Thyroid gland (tissue), 4 donors: ENCODE measurements at regions not wholly inside any gene's neighbourhood (a gene's known extent, or its start where the extent isn't known, plus 50 kb on each side); places are given as distances from the start of the nearest gene placed in this dataset.

ENCODE experiments used
- DNase-seq, 2 donors: peaks; one replicate each; pipeline ENCODE4 v3.0.0-alpha.2; 2019
- H3K27ac ChIP-seq, 3 donors: fragments of 200-600 bp; sonication (generic); 1 replicate in 2 of 3; 2 replicates in 1 of 3; pipeline ENCODE4 v1.5.1; 2016 to 2019; ENCODE audit warnings: mild to moderate bottlenecking in 1 of 3, moderate library complexity in 1 of 3
- H3K27me3 ChIP-seq: fragments of 200-600 bp; sonication (generic); one replicate; pipeline ENCODE4 v1.5.1; 2019
- H3K36me3 ChIP-seq, 2 donors: fragments of 200-600 bp; sonication (generic); one replicate each; pipeline ENCODE4 v1.5.1; 2016 to 2019
- H3K4me1 ChIP-seq, 2 donors: fragments of 200-600 bp; sonication (generic); one replicate each; pipeline ENCODE4 v1.5.1; 2017 to 2019
- H3K4me3 ChIP-seq, 3 donors: fragments of 200-600 bp; sonication (generic); replicated peaks in 1 of 3; 1 replicate in 2 of 3; 2 replicates in 1 of 3; pipeline ENCODE4 v1.5.1; 2016; ENCODE audit warnings: mild to moderate bottlenecking in 1 of 3
- H3K9me3 ChIP-seq: fragments of 200-600 bp; sonication (generic); one replicate; pipeline ENCODE4 v1.5.1; 2017
- CTCF ChIP-seq, 6 experiments: fragments of 200-600 bp in 3 of 6; fragments of 450-650 bp in 3 of 6; sonication (generic) in 3 of 6; IDR thresholded peaks; one replicate each; pipeline ENCODE4 v1.5.1; 2016 to 2019; ENCODE audit warnings: antibody characterized with exemption in 6 of 6, mild to moderate bottlenecking in 2 of 6, inconsistent platforms in 1 of 6, moderate library complexity in 1 of 6
- POLR2A ChIP-seq, 2 donors: fragments of 450-650 bp; IDR thresholded peaks; one replicate each; pipeline ENCODE4 v1.6.1; 2017; ENCODE audit warnings: antibody characterized with exemption in 2 of 2, mild to moderate bottlenecking in 2 of 2, moderate library complexity in 1 of 2
- WGBS, 2 donors: methylation state at CpG; one replicate each; pipeline ENCODE4 v1.1.5; 2017; 5-methylcytosine and 5-hydroxymethylcytosine counted together
- intact Hi-C: fragments of 100-400 bp; cut with DNase I; formaldehyde crosslinking; loops from one replicate; pipeline ENCODE4 v1.15.1; 2023

GRCh38 chr21:15379776-15380175 is 315.0 kb upstream of the NRIP1 start:
- H3K36me3 ChIP-seq: no peaks in the 10 kb centered on the region
- no peak for DNase-seq
- TF ChIP-seq CTCF (IDR thresholded peaks at IDR 0.05): no peak
- intact Hi-C loops: no loop called here
- H3K27me3 ChIP-seq: no peaks in the 10 kb centered on the region
- H3K9me3 ChIP-seq: no peaks in the 10 kb centered on the region
- no peak overlapping the region for H3K4me3 ChIP-seq
- no peaks in the 10 kb centered on the region for H3K4me1 ChIP-seq
- no peak overlapping the region for H3K27ac ChIP-seq
- 71 to 82% methylated on average over 3 of the region's 3 CpGs for WGBS, 2 donors

- Histone ChIP-seq H3K4me1 (no peaks in the 10 kb centered on the region), H3K4me3 (no peak overlapping the region), H3K27me3 (no peaks in the 10 kb centered on the region), H3K27ac (no peak overlapping the region), H3K9me3 (no peaks in the 10 kb centered on the region), H3K36me3 (no peaks in the 10 kb centered on the region)
- intact Hi-C loops: no loop called here
- no peak for DNase-seq
- TF ChIP-seq CTCF (IDR thresholded peaks at IDR 0.05): no peak
- 79 to 81% methylated on average over 4 of the region's 4 CpGs for WGBS, 2 donors
These were observed 318.8 kb upstream of the NRIP1 start for GRCh38 chr21:15383588-15383987.

GRCh38 chr21:15390049-15390448 is 325.2 kb upstream of the NRIP1 start:
- WGBS, 2 donors: 82 to 89% methylated on average over 2 of the region's 2 CpGs
- DNase-seq: no peak
- TF ChIP-seq CTCF (IDR thresholded peaks at IDR 0.05): no peak
- TF ChIP-seq POLR2A (IDR thresholded peaks at IDR 0.05): no peak
- no peak overlapping the region for H3K4me3 ChIP-seq
- H3K9me3 ChIP-seq: no peaks in the 10 kb centered on the region
- intact Hi-C loops: no loop called here
- H3K4me1 ChIP-seq: no peaks in the 10 kb centered on the region
- no peaks in the 10 kb centered on the region for H3K36me3 ChIP-seq
- no peaks in the 10 kb centered on the region for H3K27me3 ChIP-seq
- H3K27ac ChIP-seq: no peak overlapping the region

GRCh38 chr21:15397258-15397657 is 332.5 kb upstream of the NRIP1 start:
- Histone ChIP-seq H3K4me3 (no peak overlapping the region), H3K36me3 (no peaks in the 10 kb centered on the region), H3K9me3 (no peaks in the 10 kb centered on the region), H3K27me3 (no peaks in the 10 kb centered on the region), H3K4me1 (no peaks in the 10 kb centered on the region), H3K27ac (no peak overlapping the region)
- 84 to 90% methylated on average over 2 of the region's 2 CpGs for WGBS, 2 donors
- DNase-seq: no peak
- intact Hi-C loops: no loop called here
- TF ChIP-seq POLR2A (IDR thresholded peaks at IDR 0.05): no peak
- TF ChIP-seq CTCF (IDR thresholded peaks at IDR 0.05): no peak

- TF ChIP-seq CTCF (IDR thresholded peaks at IDR 0.05) (no peak), POLR2A (IDR thresholded peaks at IDR 0.05) (no peak)
- no peak for DNase-seq
- Histone ChIP-seq H3K27ac (no peak overlapping the region), H3K9me3 (no peaks in the 10 kb centered on the region), H3K4me3 (no peak overlapping the region), H3K4me1 (no peaks in the 10 kb centered on the region), H3K27me3 (no peaks in the 10 kb centered on the region), H3K36me3 (no peaks in the 10 kb centered on the region)
- 62 to 72% methylated on average over 1 of the region's 1 CpG for WGBS, 2 donors
- intact Hi-C loops: no loop called here
These were observed 328.9 kb upstream of the USP25 start for GRCh38 chr21:15400905-15401304.
